GM19468 (cell line): ENCODE measurements at regions not wholly inside any gene's neighbourhood (a gene's known extent, or its start where the extent isn't known, plus 50 kb on each side); places are given as distances from the start of the nearest gene placed in this dataset.
"Not testable (repeated sequence)": the region's sequence is repeated elsewhere in the genome, so short reads cannot be mapped to it uniquely, and the experiment has no call there.

ENCODE experiments used
- ATAC-seq: cut with Tn5 transposase; IDR thresholded peaks from one replicate; pipeline ENCODE4 v1.9.1; 2021; ENCODE audit warnings: mild to moderate bottlenecking, moderate library complexity, moderate number of reproducible peaks; ENCODE audit not compliant: unreplicated experiment; ENCODE audit errors: extremely low read depth

- ATAC-seq: no peak
Measured at GRCh38 chr1:106266786-106267185, 789.7 kb upstream of the PRMT6 start.

- no peak for ATAC-seq
Measured at GRCh38 chr1:106268070-106268469, 788.4 kb upstream of the PRMT6 start.

GRCh38 chr1:106276871-106277270 is 779.6 kb upstream of the PRMT6 start:
- no peak for ATAC-seq

GRCh38 chr1:106277786-106278185 is 778.7 kb upstream of the PRMT6 start:
- ATAC-seq: no peak

DNA sequence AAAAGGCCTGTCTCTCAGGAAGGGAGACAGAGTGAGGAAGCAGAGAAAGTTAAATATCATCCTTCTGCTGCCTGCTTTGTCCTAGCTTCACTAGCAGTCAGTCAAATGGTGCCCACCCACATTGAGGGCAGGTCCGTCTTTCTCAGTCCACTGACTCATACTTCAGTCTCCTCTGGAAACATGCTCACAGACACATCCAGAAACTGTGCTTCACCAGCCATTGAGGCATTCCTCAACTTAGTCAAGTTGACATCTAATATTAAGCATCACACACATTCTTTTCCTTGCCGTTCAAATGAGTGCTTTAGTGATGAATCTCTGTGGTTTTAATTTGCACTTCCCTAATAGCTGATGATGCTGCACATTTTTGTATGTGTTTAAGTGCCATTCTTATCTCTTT is 777.8 kb upstream of the PRMT6 start:
- ATAC-seq: no peak

DNA sequence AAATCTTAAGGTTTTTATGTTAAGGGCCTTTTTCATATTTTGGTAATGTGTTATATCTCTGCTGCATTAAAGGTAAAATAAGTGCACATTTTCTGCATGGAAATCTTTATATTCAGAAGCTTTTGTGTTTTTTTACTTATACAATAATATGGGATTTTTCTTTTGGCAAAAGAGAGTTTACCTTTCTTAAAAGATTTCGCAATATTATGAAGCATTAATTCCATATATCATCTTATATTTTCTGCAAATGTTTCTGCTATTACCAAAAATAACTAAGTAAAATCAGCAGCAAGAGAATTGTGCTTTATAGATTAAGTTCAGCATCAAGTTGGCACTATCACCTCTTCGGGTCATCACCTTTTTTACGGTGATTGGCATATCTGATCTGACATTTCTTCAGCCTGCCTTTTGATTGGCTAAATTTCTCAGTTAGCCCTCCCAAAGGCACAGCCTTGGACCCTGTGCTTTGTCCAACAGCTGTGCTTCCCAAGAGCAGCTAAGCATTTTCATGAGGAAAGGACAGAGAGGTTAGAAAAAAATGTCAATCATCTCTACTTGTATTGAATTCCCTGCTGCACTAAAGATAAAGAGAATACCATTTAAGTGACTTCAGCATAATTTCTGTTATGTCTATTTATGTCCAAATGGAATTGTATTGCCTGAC is 767.1 kb upstream of the PRMT6 start:
- ATAC-seq: no peak

- ATAC-seq: no peak
Measured at GRCh38 chr1:106290805-106291501, 765.5 kb upstream of the PRMT6 start.

- ATAC-seq: no peak
Measured at GRCh38 chr1:106292130-106292529, 764.3 kb upstream of the PRMT6 start.

- ATAC-seq: no peak
Measured at GRCh38 chr1:106296431-106296830, 760.0 kb upstream of the PRMT6 start.

DNA sequence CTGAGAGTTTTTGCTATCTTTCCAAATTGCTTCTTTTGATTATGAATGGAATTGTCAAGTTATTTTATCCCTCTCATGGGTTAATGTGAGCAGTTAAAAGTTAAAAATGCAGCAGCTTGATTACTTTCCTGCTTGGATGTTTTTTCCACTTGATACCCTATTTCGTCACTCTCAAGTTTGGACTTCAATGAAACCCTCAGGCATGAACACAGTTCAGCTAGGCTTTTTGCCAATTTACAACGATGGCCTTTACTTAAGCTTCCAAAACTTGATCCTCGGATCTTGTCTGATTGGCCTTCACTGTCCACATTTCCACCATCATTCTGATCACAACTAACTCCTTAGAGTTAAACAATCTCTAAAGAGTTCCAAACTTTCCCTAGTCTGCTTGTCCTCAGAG is 752.4 kb upstream of the PRMT6 start:
- no peak for ATAC-seq

- ATAC-seq: no peak
Measured at GRCh38 chr1:106319612-106320011, 736.9 kb upstream of the PRMT6 start.

DNA sequence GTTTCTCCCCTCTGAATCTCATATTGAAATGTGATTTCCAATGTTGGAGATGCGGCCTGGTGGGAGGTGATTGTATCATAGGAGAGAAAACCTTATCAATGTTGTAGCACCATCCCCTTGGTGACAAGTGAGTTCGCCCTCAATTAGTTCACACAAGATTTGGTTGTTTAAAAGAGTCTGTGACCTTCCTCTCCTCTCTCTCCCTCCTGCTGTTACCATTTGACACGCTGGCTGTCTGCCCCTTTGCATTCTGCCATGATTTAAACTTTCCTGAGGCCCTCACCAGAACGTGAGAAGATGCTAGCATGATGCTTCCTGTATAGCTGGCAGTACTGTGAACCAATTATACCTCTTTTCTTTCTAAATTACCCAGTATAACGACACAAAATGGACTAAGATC is 730.9 kb upstream of the PRMT6 start:
- ATAC-seq: no peak

DNA sequence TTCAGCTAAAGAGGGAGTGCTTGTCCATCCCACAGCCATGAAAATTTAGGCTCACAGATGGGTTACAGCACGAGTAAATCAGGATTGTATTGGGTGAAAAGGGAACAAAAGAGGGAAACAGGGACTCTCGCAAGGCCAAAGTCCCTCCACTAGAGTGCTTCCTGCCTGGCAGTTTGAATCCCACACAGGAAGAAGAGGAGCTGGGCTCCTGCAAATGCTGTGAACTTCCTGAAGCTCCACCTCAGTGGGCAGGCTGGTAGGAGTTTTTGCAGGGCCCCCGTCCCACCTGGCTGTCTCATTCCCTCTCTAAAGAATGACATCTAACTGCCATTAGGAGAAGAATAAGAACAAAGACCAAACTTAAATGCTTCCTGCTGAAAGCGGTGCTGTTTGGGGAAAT is 712.0 kb upstream of the PRMT6 start:
- no peak for ATAC-seq

DNA sequence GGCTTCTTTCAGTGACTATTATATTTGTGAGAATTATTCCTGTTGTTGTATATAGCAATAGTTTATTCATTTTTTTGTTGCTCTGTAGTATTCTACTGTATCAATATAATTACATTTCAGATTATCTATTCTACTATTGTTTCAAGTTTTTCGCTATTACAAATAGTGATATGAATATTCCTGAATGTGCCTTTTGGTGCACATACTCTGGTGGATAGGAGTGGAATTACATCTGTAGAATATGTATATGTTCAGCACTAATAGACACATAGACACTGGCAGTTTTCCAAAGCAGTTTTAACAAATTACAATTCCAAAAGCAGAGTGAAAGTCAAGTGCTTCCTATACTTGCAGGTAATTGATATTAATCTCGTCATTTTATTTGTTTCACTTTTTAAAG is 696.2 kb upstream of the PRMT6 start:
- ATAC-seq: no peak

DNA sequence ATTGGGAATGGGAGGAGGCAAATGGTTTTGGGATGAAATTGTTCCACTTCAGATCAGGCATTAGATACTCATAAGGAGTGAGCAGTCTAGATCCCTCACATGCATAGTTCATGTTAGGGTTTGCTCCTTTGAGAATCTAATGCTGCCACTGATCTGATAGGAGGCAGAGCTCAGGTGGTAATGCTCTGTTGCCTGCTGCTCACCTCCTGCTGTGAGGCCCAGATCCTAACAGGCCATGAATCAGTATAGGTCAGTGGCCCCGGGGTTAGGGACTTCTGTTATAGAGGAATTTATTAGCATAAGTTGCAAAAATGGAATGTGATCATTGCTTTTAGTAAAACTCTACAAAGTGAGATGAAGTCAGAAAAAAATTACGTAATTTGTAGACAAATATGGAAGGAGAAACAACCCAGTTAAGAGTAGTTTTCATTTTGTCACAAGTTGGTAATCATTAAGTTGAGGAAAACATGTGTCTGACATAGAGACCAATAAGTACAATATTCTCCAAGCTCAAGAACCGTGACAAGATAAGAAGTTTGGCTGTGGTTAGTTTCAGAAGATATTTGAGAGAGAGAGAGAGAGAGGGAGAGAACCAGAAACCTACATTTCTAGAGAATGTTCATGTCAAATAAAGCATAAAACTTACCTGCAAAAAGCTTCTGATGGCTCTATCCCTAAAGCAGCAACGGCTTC is 689.7 kb upstream of the PRMT6 start:
- no peak for ATAC-seq

DNA sequence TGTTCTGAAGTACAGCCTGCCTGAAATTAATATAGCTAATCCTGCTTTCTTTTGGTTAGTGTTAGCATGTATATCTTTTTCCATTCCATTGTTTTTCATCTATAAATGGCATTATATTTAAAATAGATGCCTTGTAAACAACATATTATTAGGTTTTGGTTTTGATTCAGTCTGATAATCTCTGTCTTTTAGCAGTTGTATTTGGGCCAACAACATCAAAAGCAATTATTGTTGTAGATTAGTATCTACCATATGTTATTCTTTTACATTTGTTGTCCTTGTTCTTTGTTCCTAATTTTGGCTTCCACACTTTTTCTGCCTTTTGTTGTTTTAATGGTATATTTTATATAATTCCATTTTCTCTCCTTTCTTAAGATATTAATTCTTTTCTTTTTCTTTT is 678.2 kb upstream of the PRMT6 start:
- no peak for ATAC-seq

DNA sequence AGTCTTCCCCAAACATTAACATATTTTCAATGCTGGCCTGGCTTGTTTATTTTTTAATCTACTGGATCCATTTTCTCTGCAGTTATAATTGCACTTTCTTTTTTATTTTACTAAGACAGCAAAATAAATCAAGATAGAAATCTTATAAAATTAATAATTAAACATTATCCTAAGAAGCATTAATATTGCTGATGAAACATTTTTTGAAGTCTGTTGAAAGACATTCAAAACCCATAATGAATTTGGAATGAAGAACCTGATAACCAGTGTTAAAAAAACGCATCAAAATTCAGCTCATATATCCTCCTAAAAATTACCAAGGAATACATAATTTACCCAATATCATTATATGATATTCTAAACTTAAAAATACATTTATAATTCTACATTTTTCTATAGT is 675.7 kb upstream of the PRMT6 start:
- ATAC-seq: no peak

GRCh38 chr1:106389160-106389559 is 667.3 kb upstream of the PRMT6 start:
- not testable (repeated sequence) for ATAC-seq

- ATAC-seq: no peak
Measured at GRCh38 chr1:106393046-106393445, 663.4 kb upstream of the PRMT6 start.

DNA sequence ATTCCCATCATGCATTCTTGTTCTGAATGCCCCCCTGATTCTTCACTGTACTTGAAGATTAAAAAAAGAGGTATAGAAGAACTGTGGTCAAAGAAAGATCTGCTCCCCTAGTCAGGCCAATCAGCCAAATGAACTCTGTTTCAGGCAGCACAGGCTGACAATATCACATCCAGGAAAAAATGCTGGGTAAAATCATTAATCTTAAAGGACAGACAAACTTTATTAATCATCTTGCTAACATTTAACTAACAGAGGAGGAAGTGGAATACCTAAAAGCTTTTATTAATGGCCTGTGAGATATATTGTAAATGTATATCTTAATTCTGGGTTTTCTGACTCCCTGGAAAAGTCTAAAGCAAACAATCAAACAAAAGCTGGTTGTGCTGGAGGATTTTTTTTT is 660.5 kb upstream of the PRMT6 start:
- ATAC-seq: no peak

DNA sequence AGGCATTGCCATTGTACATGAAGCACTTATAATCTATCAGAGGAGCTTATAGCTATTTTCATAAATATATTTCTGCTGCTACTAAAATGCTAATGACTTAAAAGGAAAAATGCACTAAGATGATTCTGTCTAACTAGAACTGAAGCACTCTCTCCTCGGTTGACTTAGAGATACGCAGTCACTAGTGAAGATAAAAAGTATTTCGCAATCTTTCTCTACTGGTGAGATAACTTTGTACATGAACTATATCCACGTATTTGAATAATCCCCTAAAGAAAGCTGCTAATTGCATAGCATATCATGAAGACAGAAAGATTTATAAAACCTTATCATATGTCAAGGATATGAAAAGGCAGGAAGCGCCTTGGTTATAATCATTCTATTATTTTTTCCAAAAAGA is 658.1 kb upstream of the PRMT6 start:
- ATAC-seq: no peak

DNA sequence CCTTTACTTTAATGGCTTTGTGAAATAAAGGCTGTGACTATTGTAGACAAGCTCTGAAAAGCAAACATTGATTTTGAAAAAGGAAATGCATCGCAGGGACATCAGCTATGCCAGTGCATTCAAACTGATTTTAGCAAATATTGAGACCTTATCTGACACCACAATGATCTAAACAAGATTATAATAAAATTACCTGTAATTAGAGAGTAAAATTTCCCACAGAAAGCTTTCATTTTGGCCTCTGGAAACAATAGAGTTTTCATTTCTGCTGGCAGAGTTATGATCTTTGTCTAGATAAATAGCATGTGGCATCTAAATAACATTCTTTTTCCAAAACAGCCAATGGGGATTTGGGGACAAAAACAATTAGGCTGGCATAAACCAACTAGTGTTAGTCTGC is 650.4 kb upstream of the PRMT6 start:
- ATAC-seq: no peak
